ENCODE measurements at regions not wholly inside any gene's neighbourhood (a gene's known extent, or its start where the extent isn't known, plus 50 kb on each side); places are given as distances from the start of the nearest gene placed in this dataset.

DNA sequence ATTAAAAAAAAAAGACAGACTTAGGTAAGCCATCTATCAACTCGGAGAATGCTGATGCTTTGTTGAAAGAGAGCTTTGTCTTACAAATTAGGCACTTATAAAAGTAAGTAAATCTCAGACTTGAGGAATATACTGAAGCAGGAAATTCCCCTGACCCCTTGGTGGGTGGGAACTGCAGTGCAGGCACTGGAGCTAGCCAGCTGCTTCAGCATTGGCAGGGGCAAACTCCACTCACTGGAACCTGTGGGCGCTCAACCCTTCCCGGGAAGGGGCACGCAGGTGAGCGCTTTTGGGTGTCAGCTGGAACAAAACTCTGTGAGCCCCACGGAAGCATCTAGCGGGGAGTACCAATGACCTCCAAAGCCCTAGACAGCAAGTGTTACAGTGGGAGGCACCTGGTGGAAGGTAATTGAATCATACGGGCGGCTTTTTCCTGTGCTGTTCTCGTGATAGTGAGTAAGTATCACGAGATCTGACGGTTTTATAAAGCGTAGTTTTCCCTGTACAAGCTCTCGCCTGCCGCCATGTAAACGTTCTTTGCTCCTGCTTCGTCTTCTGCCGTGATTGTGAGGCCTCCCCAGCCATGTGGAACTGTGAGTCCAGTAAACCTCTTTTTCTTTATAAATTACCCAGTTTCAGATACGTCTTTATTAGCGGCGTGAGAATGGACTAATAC lies 628.0 kb upstream of the CDH18 start:
- Mint-ChIP-seq H3K36me3 (ENCODE audit: insufficient read depth) (no peaks in the 10 kb centered on the region), H3K27ac (no peak overlapping the region), H3K4me3 (ENCODE audit: low read depth) (no peak overlapping the region), H3K27me3 (no peaks in the 10 kb centered on the region), H3K4me1 (ENCODE audit: low read depth) (peaks cover 1% of the 10 kb centered on the region), H3K9me3 (ENCODE audit: low read depth) (peaks cover 3% of the 10 kb centered on the region)
- TF ChIP-seq, protein P1, sequence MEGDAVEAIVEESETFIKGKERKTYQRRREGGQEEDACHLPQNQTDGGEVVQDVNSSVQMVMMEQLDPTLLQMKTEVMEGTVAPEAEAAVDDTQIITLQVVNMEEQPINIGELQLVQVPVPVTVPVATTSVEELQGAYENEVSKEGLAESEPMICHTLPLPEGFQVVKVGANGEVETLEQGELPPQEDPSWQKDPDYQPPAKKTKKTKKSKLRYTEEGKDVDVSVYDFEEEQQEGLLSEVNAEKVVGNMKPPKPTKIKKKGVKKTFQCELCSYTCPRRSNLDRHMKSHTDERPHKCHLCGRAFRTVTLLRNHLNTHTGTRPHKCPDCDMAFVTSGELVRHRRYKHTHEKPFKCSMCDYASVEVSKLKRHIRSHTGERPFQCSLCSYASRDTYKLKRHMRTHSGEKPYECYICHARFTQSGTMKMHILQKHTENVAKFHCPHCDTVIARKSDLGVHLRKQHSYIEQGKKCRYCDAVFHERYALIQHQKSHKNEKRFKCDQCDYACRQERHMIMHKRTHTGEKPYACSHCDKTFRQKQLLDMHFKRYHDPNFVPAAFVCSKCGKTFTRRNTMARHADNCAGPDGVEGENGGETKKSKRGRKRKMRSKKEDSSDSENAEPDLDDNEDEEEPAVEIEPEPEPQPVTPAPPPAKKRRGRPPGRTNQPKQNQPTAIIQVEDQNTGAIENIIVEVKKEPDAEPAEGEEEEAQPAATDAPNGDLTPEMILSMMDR (IDR thresholded peaks at IDR 0.05; ENCODE audit: unreplicated experiment): no peak
- no peak for DNase-seq (ENCODE audit: low spot score, unreplicated experiment)

DNA sequence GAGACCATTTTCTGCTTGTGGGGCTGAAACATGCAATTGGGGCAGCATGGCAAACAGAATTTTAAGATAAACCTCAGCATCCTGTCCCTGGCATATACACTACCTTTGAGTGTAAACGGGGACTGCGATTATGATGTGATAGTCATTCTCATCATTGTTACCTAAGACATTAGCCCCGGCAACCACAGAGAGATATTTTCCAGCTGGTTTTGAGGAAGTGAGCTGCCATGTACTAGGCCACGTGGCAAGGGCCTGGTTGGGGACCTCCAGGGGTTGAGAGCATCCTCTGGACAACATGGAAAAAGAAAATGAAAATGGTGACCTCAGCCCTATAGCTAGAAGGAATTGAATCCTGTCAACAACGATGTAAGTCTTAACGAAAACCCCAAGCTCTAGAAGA lies 623.6 kb upstream of the CDH18 start:
- Mint-ChIP-seq H3K4me3 (ENCODE audit: low read depth) (no peak overlapping the region), H3K4me1 (ENCODE audit: low read depth) (peaks cover 21% of the 10 kb centered on the region), H3K27me3 (no peaks in the 10 kb centered on the region), H3K27ac (no peak overlapping the region), H3K36me3 (ENCODE audit: insufficient read depth) (no peaks in the 10 kb centered on the region), H3K9me3 (ENCODE audit: low read depth) (peaks cover 3% of the 10 kb centered on the region)
- TF ChIP-seq, protein P1 (IDR thresholded peaks at IDR 0.05; ENCODE audit: unreplicated experiment): no peak
- DNase-seq (ENCODE audit: low spot score, unreplicated experiment): no peak

DNA sequence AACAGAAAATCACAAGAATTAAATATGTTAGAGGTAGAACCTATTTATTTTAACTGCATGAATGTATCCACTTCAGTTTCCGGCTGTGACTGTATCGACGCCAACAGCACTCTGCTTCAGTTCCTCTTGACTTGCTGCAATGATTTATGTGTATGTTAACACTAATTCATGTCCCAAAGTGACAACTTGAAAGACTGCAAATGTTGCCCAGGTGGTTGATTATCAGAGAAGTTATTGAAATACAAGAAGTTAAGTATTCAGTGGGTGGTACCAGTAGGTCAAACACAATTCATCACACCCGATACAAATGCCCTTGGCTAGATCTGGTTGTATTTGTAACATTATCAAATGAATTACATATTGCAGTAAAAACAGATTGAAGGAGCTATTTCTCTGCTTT lies 622.7 kb upstream of the CDH18 start:
- H3K27me3 Mint-ChIP-seq: peaks cover 5% of the 10 kb centered on the region
- H3K27ac Mint-ChIP-seq: no peak overlapping the region
- H3K4me3 Mint-ChIP-seq (ENCODE audit: low read depth): no peak overlapping the region
- DNase-seq (ENCODE audit: low spot score, unreplicated experiment): no peak
- TF ChIP-seq, protein P1 (IDR thresholded peaks at IDR 0.05; ENCODE audit: unreplicated experiment): no peak
- no peaks in the 10 kb centered on the region for H3K36me3 Mint-ChIP-seq (ENCODE audit: insufficient read depth)
- H3K4me1 Mint-ChIP-seq (ENCODE audit: low read depth): peaks cover 21% of the 10 kb centered on the region
- peaks cover 3% of the 10 kb centered on the region for H3K9me3 Mint-ChIP-seq (ENCODE audit: low read depth)

DNA sequence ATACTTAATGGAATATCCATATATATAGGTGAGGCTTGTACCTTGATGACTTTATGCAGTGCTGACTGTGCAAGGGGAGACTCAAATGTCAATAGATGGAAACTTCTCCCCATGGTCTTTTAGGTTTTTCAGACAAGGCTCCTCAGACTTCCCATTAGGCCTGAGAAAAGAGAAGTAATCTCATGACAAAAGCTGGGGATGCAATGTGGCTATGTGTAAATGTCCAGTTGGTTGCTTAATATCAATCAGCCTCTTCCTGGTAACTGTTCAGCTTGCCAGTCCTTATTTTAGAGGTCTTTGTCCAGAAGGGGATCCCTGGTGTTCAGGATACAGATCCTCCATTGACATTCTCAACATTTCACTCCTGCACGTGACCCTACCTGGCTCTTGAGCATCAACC lies 621.1 kb upstream of the CDH18 start:
- DNase-seq (ENCODE audit: low spot score, unreplicated experiment): no peak
- Mint-ChIP-seq H3K9me3 (ENCODE audit: low read depth) (peaks cover 3% of the 10 kb centered on the region), H3K36me3 (ENCODE audit: insufficient read depth) (no peaks in the 10 kb centered on the region), H3K4me1 (ENCODE audit: low read depth) (peaks cover 21% of the 10 kb centered on the region), H3K4me3 (ENCODE audit: low read depth) (no peak overlapping the region), H3K27me3 (peaks cover 5% of the 10 kb centered on the region), H3K27ac (no peak overlapping the region)
- TF ChIP-seq, protein P1 (IDR thresholded peaks at IDR 0.05; ENCODE audit: unreplicated experiment): no peak

DNA sequence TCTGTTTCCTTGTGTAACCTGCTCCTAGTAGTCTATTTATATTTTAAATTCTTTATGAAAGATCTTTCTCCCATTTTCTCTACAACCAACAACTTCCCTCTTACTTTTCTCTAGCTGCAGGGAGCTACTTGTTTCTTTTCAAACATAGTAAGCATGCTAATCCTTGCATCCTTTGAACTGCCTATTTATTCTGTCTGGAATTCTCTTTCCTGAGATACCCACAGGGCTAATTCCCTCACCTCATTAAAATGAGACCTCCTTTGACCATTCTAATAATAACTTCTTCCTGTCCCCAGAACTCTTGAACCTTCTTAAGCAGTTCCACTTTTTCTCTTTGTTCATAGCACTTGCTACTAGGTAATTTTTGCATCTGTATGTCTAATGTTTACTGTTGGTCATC lies 620.6 kb upstream of the CDH18 start:
- Mint-ChIP-seq H3K9me3 (ENCODE audit: low read depth) (peaks cover 3% of the 10 kb centered on the region), H3K4me3 (ENCODE audit: low read depth) (no peak overlapping the region), H3K36me3 (ENCODE audit: insufficient read depth) (no peaks in the 10 kb centered on the region), H3K4me1 (ENCODE audit: low read depth) (peaks cover 21% of the 10 kb centered on the region), H3K27ac (no peak overlapping the region), H3K27me3 (peaks cover 5% of the 10 kb centered on the region)
- DNase-seq (ENCODE audit: low spot score, unreplicated experiment): no peak
- TF ChIP-seq, protein P1 (IDR thresholded peaks at IDR 0.05; ENCODE audit: unreplicated experiment): no peak

All from progenitor cell of endocrine pancreas (in vitro differentiated cells).